ENCODE measurements at regions not wholly inside any gene's neighbourhood (a gene's known extent, or its start where the extent isn't known, plus 50 kb on each side); places are given as distances from the start of the nearest gene placed in this dataset.

DNA sequence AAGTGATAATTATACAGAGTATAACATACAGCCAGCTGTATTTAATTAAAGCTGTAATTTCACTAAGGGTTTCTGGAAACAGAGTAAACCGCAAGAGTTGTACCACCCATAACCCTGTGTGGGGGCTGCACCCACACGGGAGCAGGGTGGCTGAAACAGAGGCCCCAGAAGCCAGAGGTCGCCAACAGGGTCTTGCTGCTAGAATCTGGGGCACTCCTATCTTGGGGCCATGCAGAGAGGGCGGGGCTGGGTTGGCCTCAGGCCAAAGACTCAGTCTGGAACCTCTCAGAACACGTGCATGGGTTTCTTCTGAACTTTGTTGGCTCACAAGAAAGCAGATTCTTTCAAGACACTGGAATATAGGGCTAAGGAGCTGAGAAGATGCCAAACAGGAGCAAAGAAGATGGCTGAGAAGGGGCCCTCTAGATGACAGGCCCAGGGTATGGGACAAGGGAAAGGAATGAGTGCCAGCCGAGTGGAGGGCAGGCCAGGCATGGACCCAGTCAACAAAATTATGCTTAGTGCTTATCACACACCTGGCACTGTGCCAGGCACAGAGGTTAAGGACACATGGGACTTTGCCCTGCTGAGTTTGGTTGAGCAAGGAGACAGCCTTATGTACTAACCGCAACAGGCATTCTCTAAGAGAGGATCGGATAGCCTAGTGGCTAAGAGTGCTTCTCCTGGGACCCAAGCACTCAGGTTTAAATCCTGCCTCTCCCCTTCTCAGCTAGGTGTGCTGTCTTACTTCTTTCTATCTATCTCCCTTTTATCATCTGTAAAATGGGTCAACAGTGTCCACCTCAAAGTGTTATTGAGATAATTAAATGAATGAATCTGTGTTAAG is 96.6 kb upstream of the FOXP4 start:
- no peak for TF ChIP-seq CTCF (IDR thresholded peaks at IDR 0.05; ENCODE audit: insufficient read depth, low read depth, low read length, missing control alignments)
- no peak overlapping the region for H3K4me3 ChIP-seq (ENCODE audit: low read depth, low read length)
- DNase-seq (ENCODE audit: low read depth), result no peak

DNA sequence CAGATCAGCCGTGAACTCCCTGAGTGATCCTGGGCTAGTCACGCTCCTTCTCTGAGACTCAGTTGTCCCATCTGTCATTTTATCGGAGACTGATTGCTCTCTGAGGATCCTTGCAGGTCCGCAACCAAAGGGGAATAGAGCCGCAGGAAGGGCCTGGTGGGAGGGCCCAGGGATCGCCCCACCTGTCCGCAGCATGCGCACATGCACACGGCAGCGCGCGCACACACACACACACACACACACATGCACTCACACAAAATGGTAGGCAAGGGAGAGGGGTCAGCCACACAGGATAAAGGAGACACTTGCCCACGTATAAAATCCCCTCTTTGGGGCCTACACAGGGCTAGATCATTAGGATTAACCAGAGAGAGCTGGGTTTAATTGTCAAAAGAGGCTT is 95.6 kb upstream of the FOXP4 start:
- DNase-seq (ENCODE audit: low read depth), result no peak
- no peak for TF ChIP-seq CTCF (IDR thresholded peaks at IDR 0.05; ENCODE audit: insufficient read depth, low read depth, low read length, missing control alignments)
- H3K4me3 ChIP-seq (ENCODE audit: low read depth, low read length), result no peak overlapping the region

- no peak overlapping the region for H3K4me3 ChIP-seq (ENCODE audit: low read depth, low read length)
- TF ChIP-seq CTCF (IDR thresholded peaks at IDR 0.05; ENCODE audit: insufficient read depth, low read depth, low read length, missing control alignments), result no peak
- no peak for DNase-seq (ENCODE audit: low read depth)
Observed at GRCh38 chr6:41451039-41451438, 95.1 kb upstream of the FOXP4 start.

DNA sequence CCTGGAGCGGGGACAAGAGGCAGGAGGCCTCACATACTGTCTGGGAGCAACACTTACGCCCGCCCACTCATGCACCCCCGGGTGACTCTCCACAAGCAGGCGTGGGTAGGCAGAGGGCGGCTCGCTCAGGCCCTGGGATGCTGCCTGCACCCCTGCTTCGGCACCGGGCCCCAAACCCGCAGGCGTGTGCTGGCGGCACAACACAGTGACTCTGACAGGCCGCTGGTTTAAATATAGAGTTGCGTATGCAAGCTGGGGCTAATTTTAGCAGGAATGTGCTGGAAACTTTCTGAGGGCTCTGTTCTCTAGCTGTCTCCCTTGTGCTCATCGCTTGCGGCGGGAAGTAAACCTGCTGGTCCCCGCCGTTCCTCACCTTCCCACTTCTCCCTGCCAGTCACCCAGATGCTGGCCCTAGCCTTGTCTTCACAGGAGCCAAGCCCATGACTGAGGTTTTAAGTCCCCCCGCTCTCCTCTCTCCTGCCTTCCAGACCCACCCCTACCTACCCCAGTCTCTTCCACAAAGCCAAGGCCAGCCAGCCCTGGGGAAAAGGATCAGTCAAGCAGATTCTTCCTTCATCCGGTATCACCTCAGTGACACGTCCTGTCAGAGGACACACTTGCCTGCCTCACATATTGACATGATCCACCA is 94.5 kb upstream of the FOXP4 start:
- H3K4me3 ChIP-seq (ENCODE audit: low read depth, low read length), result no peak overlapping the region
- no peak for TF ChIP-seq CTCF (IDR thresholded peaks at IDR 0.05; ENCODE audit: insufficient read depth, low read depth, low read length, missing control alignments)

DNA sequence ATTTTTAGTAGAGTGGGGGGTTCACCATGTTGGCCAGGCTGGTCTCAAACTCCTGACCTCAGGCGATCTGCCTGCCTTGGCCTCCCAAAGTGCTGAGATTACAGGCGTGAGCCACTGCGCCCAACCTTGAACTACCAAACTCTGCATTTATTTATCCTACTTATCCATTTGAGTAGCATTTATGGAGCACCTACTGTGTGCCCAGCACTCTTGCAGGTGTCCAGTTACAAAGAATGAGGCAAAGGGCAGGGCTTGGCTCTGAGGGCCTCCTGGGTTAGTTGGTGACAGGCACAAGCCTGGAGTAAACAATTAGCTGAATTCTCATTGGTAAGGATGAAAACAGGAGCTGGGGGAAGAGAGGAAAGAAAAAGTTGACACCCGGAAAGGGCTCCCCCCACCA is 93.4 kb upstream of the FOXP4 start:
- no peak overlapping the region for H3K4me3 ChIP-seq (ENCODE audit: low read depth, low read length)
- no peak for DNase-seq (ENCODE audit: low read depth)
- no peak for TF ChIP-seq CTCF (IDR thresholded peaks at IDR 0.05; ENCODE audit: insufficient read depth, low read depth, low read length, missing control alignments)

More for the DNA sequence above, 94.5 kb upstream of the FOXP4 start:
- no peak for DNase-seq (ENCODE audit: low read depth)

DNA sequence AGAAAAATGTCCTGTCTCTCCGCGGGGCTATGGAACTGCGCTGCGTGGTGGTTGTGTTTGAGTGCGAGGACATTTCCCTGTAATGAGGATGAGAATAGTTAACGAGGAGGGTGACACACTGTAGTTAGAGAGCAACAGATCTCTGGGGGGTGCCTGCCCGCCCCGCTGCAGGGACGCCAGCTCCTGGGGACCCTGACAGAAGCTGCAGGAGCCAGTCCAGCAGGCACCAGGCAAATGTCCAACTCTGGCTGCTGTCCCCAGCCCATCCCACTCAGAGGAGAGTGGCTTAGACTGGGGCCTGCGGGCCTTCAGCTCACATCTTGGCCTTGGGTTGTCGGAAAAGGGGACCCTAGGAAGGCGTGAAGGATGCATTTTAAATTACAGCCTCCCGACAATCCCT is 92.9 kb upstream of the FOXP4 start:
- TF ChIP-seq CTCF (IDR thresholded peaks at IDR 0.05; ENCODE audit: insufficient read depth, low read depth, low read length, missing control alignments), result no peak
- DNase-seq (ENCODE audit: low read depth), result no peak
- no peak overlapping the region for H3K4me3 ChIP-seq (ENCODE audit: low read depth, low read length)
